IMR-90 (cell line): ENCODE measurements at regions not wholly inside any gene's neighbourhood (a gene's known extent, or its start where the extent isn't known, plus 50 kb on each side); places are given as distances from the start of the nearest gene placed in this dataset.

Source experiments
- ATAC-seq: fragments of 200-7000 bp; cut with Tn5 transposase; 2 replicates; pipeline ENCODE4 v1.9.1; 2020; ENCODE audit warnings: low read depth, mild to moderate bottlenecking, moderate library complexity
- BruUV-seq: library from RNA; stranded (reverse); fragments of 400-500 nt; replicated peaks from 2 replicates; lab custom pipeline; 2021; lab: Mats Ljungman, UMichigan
- CTCF ChIA-PET: fragments of 300-600 bp; formaldehyde crosslinking; extraction: SDS; loops from one replicate; lab custom pipeline; 2021; ENCODE audit warnings: antibody characterized with exemption; lab: Yijun Ruan, JAX
- POLR2A ChIA-PET: fragments of 300-600 bp; sonication (Branson Sonifier 250); formaldehyde crosslinking; loops from one replicate; lab custom pipeline; 2022; ENCODE audit warnings: antibody characterized with exemption; ENCODE audit not compliant: unreplicated experiment; lab: Charles Lee
- DNase-seq: peaks from one replicate; pipeline ENCODE4 v3.0.0; 2013
- H2AFZ ChIP-seq: replicated peaks from 2 replicates; pipeline ENCODE3; 2013; ENCODE audit warnings: low read length, mild to moderate bottlenecking; ENCODE audit not compliant: poor library complexity
- H2AK5ac ChIP-seq: 2 replicates; pipeline ENCODE4 v1.6.1; 2013; ENCODE audit warnings: low read depth, low read length, inconsistent platforms
- H2AK9ac ChIP-seq: replicated peaks from 2 replicates; pipeline ENCODE3; 2013; ENCODE audit warnings: mild to moderate bottlenecking, low read depth, low read length, moderate library complexity; ENCODE audit not compliant: poor library complexity
- H2BK120ac ChIP-seq: 2 replicates; pipeline ENCODE4 v1.6.1; 2013; ENCODE audit warnings: low read depth, low read length, inconsistent platforms
- H2BK15ac ChIP-seq: 3 replicates; pipeline ENCODE4 v1.6.1; 2013; ENCODE audit warnings: low read depth, low read length, inconsistent platforms
- H2BK20ac ChIP-seq: 2 replicates; pipeline ENCODE4 v1.6.1; 2013; ENCODE audit warnings: low read depth, mild to moderate bottlenecking, inconsistent platforms, low read length, moderate library complexity
- H2BK5ac ChIP-seq: 2 replicates; pipeline ENCODE4 v1.6.1; 2013; ENCODE audit warnings: mild to moderate bottlenecking, low read depth, low read length, inconsistent platforms; ENCODE audit not compliant: poor library complexity, severe bottlenecking
- H3K14ac ChIP-seq: replicated peaks from 2 replicates; pipeline ENCODE4 v1.6.1; 2013; ENCODE audit warnings: low read depth, low read length, inconsistent platforms
- H3K18ac ChIP-seq: 2 replicates; pipeline ENCODE4 v1.6.1; 2013; ENCODE audit warnings: low read depth, low read length, control low read depth
- H3K23ac ChIP-seq: 2 replicates; pipeline ENCODE4 v1.6.1; 2013; ENCODE audit warnings: low read depth, low read length, inconsistent platforms
- H3K27ac ChIP-seq: 2 replicates; pipeline ENCODE4 v1.5.1; 2013; ENCODE audit warnings: mild to moderate bottlenecking, control low read depth, low read length; ENCODE audit not compliant: insufficient read depth
- H3K27me3 ChIP-seq: 2 replicates; pipeline ENCODE4 v1.6.1; 2013; ENCODE audit warnings: low read length; ENCODE audit not compliant: control insufficient read depth, insufficient read depth
- H3K36me3 ChIP-seq: 2 replicates; pipeline ENCODE4 v1.6.1; 2013; ENCODE audit warnings: low read length, mixed read lengths; ENCODE audit not compliant: control insufficient read depth, insufficient read depth
- H3K4ac ChIP-seq: 2 replicates; pipeline ENCODE4 v1.6.1; 2013; ENCODE audit warnings: low read depth, low read length, inconsistent platforms
- H3K4me1 ChIP-seq: 2 replicates; pipeline ENCODE4 v1.6.1; 2013; ENCODE audit warnings: low read length, mixed read lengths; ENCODE audit not compliant: control insufficient read depth, insufficient read depth
- H3K4me2 ChIP-seq: 2 replicates; pipeline ENCODE4 v1.6.1; 2013; ENCODE audit warnings: low read depth, mild to moderate bottlenecking, control low read depth, low read length, moderate library complexity
- H3K4me3 ChIP-seq: 2 replicates; pipeline ENCODE4 v1.5.1; 2013; ENCODE audit warnings: low read depth, mild to moderate bottlenecking, control low read depth, low read length, moderate library complexity; ENCODE audit not compliant: insufficient read depth
- H3K56ac ChIP-seq: 2 replicates; pipeline ENCODE4 v1.6.1; 2013; ENCODE audit warnings: low read length, inconsistent platforms; ENCODE audit not compliant: insufficient read depth; ENCODE audit errors: extremely low read depth
- H3K79me1 ChIP-seq, 2 experiments: 2 replicates each; pipeline ENCODE4 v1.6.1; 2013; ENCODE audit warnings: low read length in 2 of 2, inconsistent platforms in 1 of 2, low read depth in 1 of 2
- H3K9ac ChIP-seq: 2 replicates; pipeline ENCODE4 v1.6.1; 2013; ENCODE audit warnings: low read depth, low read length, control low read depth
- H3K9me1 ChIP-seq: 2 replicates; pipeline ENCODE4 v1.6.1; 2013; ENCODE audit warnings: low read length, inconsistent platforms; ENCODE audit not compliant: insufficient read depth
- H3K9me3 ChIP-seq: 2 replicates; pipeline ENCODE4 v1.6.1; 2013; ENCODE audit warnings: low read length; ENCODE audit not compliant: control insufficient read depth, insufficient read depth
- H4K20me1 ChIP-seq: 2 replicates; pipeline ENCODE4 v1.6.1; 2013; ENCODE audit warnings: low read length, inconsistent platforms; ENCODE audit not compliant: insufficient read depth
- H4K5ac ChIP-seq: 2 replicates; pipeline ENCODE4 v1.6.1; 2013; ENCODE audit warnings: mild to moderate bottlenecking, low read depth, low read length, control low read depth
- H4K8ac ChIP-seq, 2 experiments: 2 replicates each; pipeline ENCODE4 v1.6.1; 2013; ENCODE audit warnings: low read depth in 2 of 2, low read length in 2 of 2, control low read depth in 1 of 2, inconsistent platforms in 1 of 2
- H4K91ac ChIP-seq: 2 replicates; pipeline ENCODE4 v1.6.1; 2013; ENCODE audit warnings: low read depth, low read length, inconsistent platforms; ENCODE audit not compliant: insufficient read depth
- BHLHE40 ChIP-seq: fragments of 150-350 bp; IDR thresholded peaks from 2 replicates; pipeline ENCODE4 v1.6.1; 2016; ENCODE audit warnings: mild to moderate bottlenecking, low read depth, low read length
- FOS ChIP-seq: fragments of 150-350 bp; IDR thresholded peaks from 2 replicates; pipeline ENCODE4 v1.6.1; 2016; ENCODE audit warnings: low read depth, low read length
- RFX5 ChIP-seq: IDR thresholded peaks from 2 replicates; pipeline ENCODE4 v1.8.0; 2012; ENCODE audit warnings: low read depth, mild to moderate bottlenecking, low read length, moderate library complexity
- WGBS, 2 experiments: methylation state at CpG; one replicate each; pipeline versions ENCODE4 v1.1.5 to v1.1.7; 2013; ENCODE audit warnings: missing lambda C conversion rate in 2 of 2; ENCODE audit not compliant: insufficient read length in 1 of 2; ENCODE audit errors: extremely low coverage in 2 of 2; 5-methylcytosine and 5-hydroxymethylcytosine counted together
- dilution Hi-C: fragments of 300-500 bp; cut with HindIII; formaldehyde crosslinking; loops from one replicate; pipeline ENCODE4 v1.14.3; 2018; ENCODE audit warnings: low sequenced_read_pairs; ENCODE audit not compliant: unreplicated experiment
- in situ Hi-C: fragments of 300-500 bp; cut with MboI; formaldehyde crosslinking; loops from 3 replicates; pipeline ENCODE4 v1.14.3; 2019; ENCODE audit warnings: low sequenced_read_pairs, inconsistent platforms, mixed read lengths
- intact Hi-C: fragments of 100-400 bp; cut with micrococcal nuclease; formaldehyde crosslinking; loops from 2 replicates; pipeline ENCODE4 v1.10.0; 2022

- H4K8ac ChIP-seq, result no peak overlapping the region
- no peak overlapping the region for H2BK120ac ChIP-seq
- no peak overlapping the region for H2AK9ac ChIP-seq
- WGBS, 2 experiments, result no CpG with 5 or more reads among the region's 5 CpGs
- H2BK15ac ChIP-seq, result no peak overlapping the region
- no peaks in the 10 kb centered on the region for H3K36me3 ChIP-seq
- no peak overlapping the region for H3K4ac ChIP-seq
- H3K9me1 ChIP-seq, result no peaks in the 10 kb centered on the region
- H4K5ac ChIP-seq, result no peak overlapping the region
- no peak overlapping the region for H3K4me3 ChIP-seq
- ATAC-seq (no peak), DNase-seq (no peak)
- H3K4me1 ChIP-seq, result no peaks in the 10 kb centered on the region
- no peak overlapping the region for H3K14ac ChIP-seq
- no peak overlapping the region for H4K91ac ChIP-seq
- no peak overlapping the region for H2AFZ ChIP-seq
- no peaks in the 10 kb centered on the region for H3K27me3 ChIP-seq
- H3K4me2 ChIP-seq, result no peak overlapping the region
- no peak overlapping the region for H3K23ac ChIP-seq
- no peaks in the 10 kb centered on the region for H4K20me1 ChIP-seq
- no peaks in the 10 kb centered on the region for H3K79me1 ChIP-seq
- ChIA-PET POLR2A (no interaction called here), CTCF (no interaction called here)
- BruUV-seq, result no TSS peak
- H3K9me3 ChIP-seq, result peaks cover 2% of the 10 kb centered on the region; the same call in 1 of the 2 replicates
- H3K27ac ChIP-seq, result no peak overlapping the region
- no peak for TF ChIP-seq FOS
- TF ChIP-seq RFX5, result no peak
- TF ChIP-seq BHLHE40, result no peak
- H2BK20ac ChIP-seq, result no peak overlapping the region
- H2AK5ac ChIP-seq, result no peak overlapping the region
- no peak overlapping the region for H3K18ac ChIP-seq
- dilution Hi-C loops (no loop called here), intact Hi-C loops (no loop called here), in situ Hi-C loops (no loop called here)
- no peak overlapping the region for H3K9ac ChIP-seq
- no peak overlapping the region for H2BK5ac ChIP-seq
- H3K56ac ChIP-seq, result no peak overlapping the region
These were observed 335.9 kb upstream of the AADAT start for GRCh38 chr4:170425521-170426143.
